HEK293 (cell line): ENCODE measurements at regions not wholly inside any gene's neighbourhood (a gene's known extent, or its start where the extent isn't known, plus 50 kb on each side); places are given as distances from the start of the nearest gene placed in this dataset.
A peak's percentile ranks its signal among the peaks of the same experiment; 100 is the strongest.

Experiments
- CTCF ChIA-PET: fragments of 350-600 bp; formaldehyde crosslinking; extraction: SDS; loops from one replicate; lab custom pipeline; 2021; ENCODE audit warnings: antibody characterized with exemption; lab: Yijun Ruan, JAX
- POLR2A ChIA-PET: fragments of 300-600 bp; formaldehyde crosslinking; extraction: SDS; loops from one replicate; lab custom pipeline; 2020; ENCODE audit warnings: antibody characterized with exemption, inconsistent platforms; lab: Yijun Ruan, JAX
- H3K27ac ChIP-seq: fragments of 200-500 bp; sonication (Bioruptor generic); 2 replicates; pipeline ENCODE4 v1.5.1; 2014; ENCODE audit warnings: low read depth, low read length, control low read depth, inconsistent platforms; ENCODE audit errors: extremely low read depth
- H3K36me3 ChIP-seq, 2 experiments: fragments of 200-500 bp in 1 of 2; sonication (Bioruptor generic) in 1 of 2; 1 replicate in 1 of 2; 2 replicates in 1 of 2; pipeline ENCODE4 v1.5.1; 2014 to 2017; ENCODE audit warnings: inconsistent platforms in 2 of 2, low read length in 2 of 2; ENCODE audit not compliant: control insufficient read depth in 2 of 2, insufficient read depth in 1 of 2
- H3K4me1 ChIP-seq: fragments of 200-500 bp; sonication (Bioruptor generic); 2 replicates; pipeline ENCODE4 v1.5.1; 2014; ENCODE audit warnings: mild to moderate bottlenecking, low read length, inconsistent platforms; ENCODE audit not compliant: control insufficient read depth, insufficient read depth
- H3K4me3 ChIP-seq: 2 replicates; pipeline ENCODE4 v1.5.1; 2011; ENCODE audit warnings: low read depth, mild to moderate bottlenecking, control low read depth, low read length, moderate library complexity
- H3K9me3 ChIP-seq: fragments of 200-500 bp; sonication (Bioruptor generic); 2 replicates; pipeline ENCODE4 v1.5.1; 2014; ENCODE audit warnings: low read depth, low read length, inconsistent platforms; ENCODE audit not compliant: control insufficient read depth, insufficient read depth
- BCL11A ChIP-seq: fragments of 450-650 bp; formaldehyde crosslinking; IDR thresholded peaks from 2 replicates; pipeline ENCODE4 v1.5.1; 2016; ENCODE audit warnings: low read depth, missing biosample characterization, missing genetic modification characterization
- HOXA7 ChIP-seq: sonication (generic); formaldehyde crosslinking; IDR thresholded peaks from 2 replicates; pipeline ENCODE4 v1.8.1; 2022; ENCODE audit warnings: missing genetic modification reagents, borderline replicate concordance
- KLF9 ChIP-seq: fragments of 450-650 bp; formaldehyde crosslinking; IDR thresholded peaks from 2 replicates; pipeline ENCODE4 v1.5.1; 2016; ENCODE audit warnings: missing biosample characterization, missing genetic modification characterization, low read depth
- SETDB1 ChIP-seq: IDR thresholded peaks from one replicate; pipeline ENCODE4 v1.6.1; 2017; ENCODE audit warnings: mild to moderate bottlenecking, low read length, moderate library complexity, mixed read lengths; ENCODE audit not compliant: insufficient read length
- SP2 ChIP-seq: fragments of 450-650 bp; formaldehyde crosslinking; IDR thresholded peaks from 2 replicates; pipeline ENCODE4 v1.5.1; 2016; ENCODE audit warnings: missing biosample characterization, missing genetic modification characterization
- SP7 ChIP-seq: fragments of 450-650 bp; formaldehyde crosslinking; IDR thresholded peaks from 2 replicates; pipeline ENCODE4 v1.5.1; 2016; ENCODE audit warnings: missing biosample characterization, missing genetic modification characterization
- ZFP3 ChIP-seq: fragments of 450-650 bp; formaldehyde crosslinking; IDR thresholded peaks from 2 replicates; pipeline ENCODE4 v1.5.1; 2016; ENCODE audit warnings: low read depth, missing biosample characterization, missing genetic modification characterization
- ZNF16 ChIP-seq: fragments of 450-650 bp; formaldehyde crosslinking; IDR thresholded peaks from 2 replicates; pipeline ENCODE4 v1.5.1; 2016; ENCODE audit warnings: low read depth, missing biosample characterization, missing genetic modification characterization
- ZNF223 ChIP-seq: fragments of 450-650 bp; formaldehyde crosslinking; IDR thresholded peaks from 2 replicates; pipeline ENCODE4 v1.5.1; 2016; ENCODE audit warnings: missing biosample characterization, missing genetic modification characterization
- ZNF311 ChIP-seq: fragments of 450-650 bp; formaldehyde crosslinking; IDR thresholded peaks from 2 replicates; pipeline ENCODE4 v1.5.1; 2017; ENCODE audit warnings: missing biosample characterization, missing genetic modification characterization, borderline replicate concordance
- ZNF48 ChIP-seq: fragments of 450-650 bp; formaldehyde crosslinking; IDR thresholded peaks from 2 replicates; pipeline ENCODE4 v1.5.1; 2016; ENCODE audit warnings: missing biosample characterization, missing genetic modification characterization
- ZNF514 ChIP-seq: fragments of 450-650 bp; formaldehyde crosslinking; IDR thresholded peaks from 2 replicates; pipeline ENCODE4 v1.5.1; 2016; ENCODE audit warnings: missing biosample characterization, missing genetic modification characterization
- ZNF529 ChIP-seq: fragments of 450-650 bp; formaldehyde crosslinking; IDR thresholded peaks from 2 replicates; pipeline ENCODE4 v1.5.1; 2017; ENCODE audit warnings: missing genetic modification characterization, missing biosample characterization; ENCODE audit not compliant: insufficient replicate concordance
- ZNF544 ChIP-seq: fragments of 450-650 bp; formaldehyde crosslinking; IDR thresholded peaks from 2 replicates; pipeline ENCODE4 v1.5.0; 2017; ENCODE audit warnings: missing biosample characterization, missing genetic modification characterization
- ZNF596 ChIP-seq: fragments of 450-650 bp; IDR thresholded peaks from 2 replicates; pipeline ENCODE4 v1.5.0; 2018; ENCODE audit warnings: missing biosample characterization, mild to moderate bottlenecking, missing genetic modification characterization, moderate library complexity
- ZNF621 ChIP-seq: fragments of 450-650 bp; formaldehyde crosslinking; IDR thresholded peaks from 2 replicates; pipeline ENCODE4 v1.5.1; 2017; ENCODE audit warnings: missing biosample characterization, missing genetic modification characterization
- ZNF629 ChIP-seq: fragments of 450-650 bp; formaldehyde crosslinking; IDR thresholded peaks from 2 replicates; pipeline ENCODE4 v1.5.1; 2017; ENCODE audit warnings: missing biosample characterization, missing genetic modification characterization
- ZNF670 ChIP-seq: fragments of 450-650 bp; formaldehyde crosslinking; IDR thresholded peaks from 2 replicates; pipeline ENCODE4 v1.5.1; 2016; ENCODE audit warnings: missing biosample characterization, missing genetic modification characterization, low read depth
- ZNF776 ChIP-seq: fragments of 450-650 bp; formaldehyde crosslinking; IDR thresholded peaks from 2 replicates; pipeline ENCODE4 v1.5.0; 2017; ENCODE audit warnings: missing biosample characterization, missing genetic modification characterization, borderline replicate concordance
- TF ChIP-seq, protein P1 (sequence below): fragments of 450-650 bp; formaldehyde crosslinking; IDR thresholded peaks from 2 replicates; pipeline ENCODE4 v1.5.1; 2016; ENCODE audit warnings: missing biosample characterization, missing genetic modification characterization
- TF ChIP-seq, protein P2 (sequence below): fragments of 450-650 bp; formaldehyde crosslinking; IDR thresholded peaks from 2 replicates; pipeline ENCODE4 v1.5.1; 2017; ENCODE audit warnings: missing biosample characterization, mild to moderate bottlenecking, missing genetic modification characterization, moderate library complexity
- TF ChIP-seq, protein P3 (sequence below): fragments of 450-650 bp; formaldehyde crosslinking; IDR thresholded peaks from 2 replicates; pipeline ENCODE4; 2016; ENCODE audit warnings: missing biosample characterization, missing genetic modification characterization
- TF ChIP-seq, protein P4 (sequence below): fragments of 450-650 bp; formaldehyde crosslinking; IDR thresholded peaks from 2 replicates; pipeline ENCODE4 v1.5.1; 2016; ENCODE audit warnings: missing biosample characterization, missing genetic modification characterization
- TF ChIP-seq, protein P5 (sequence below): fragments of 450-650 bp; IDR thresholded peaks from 2 replicates; pipeline ENCODE4 v1.5.1; 2018; ENCODE audit warnings: missing biosample characterization, mild to moderate bottlenecking, missing genetic modification characterization

DNA sequence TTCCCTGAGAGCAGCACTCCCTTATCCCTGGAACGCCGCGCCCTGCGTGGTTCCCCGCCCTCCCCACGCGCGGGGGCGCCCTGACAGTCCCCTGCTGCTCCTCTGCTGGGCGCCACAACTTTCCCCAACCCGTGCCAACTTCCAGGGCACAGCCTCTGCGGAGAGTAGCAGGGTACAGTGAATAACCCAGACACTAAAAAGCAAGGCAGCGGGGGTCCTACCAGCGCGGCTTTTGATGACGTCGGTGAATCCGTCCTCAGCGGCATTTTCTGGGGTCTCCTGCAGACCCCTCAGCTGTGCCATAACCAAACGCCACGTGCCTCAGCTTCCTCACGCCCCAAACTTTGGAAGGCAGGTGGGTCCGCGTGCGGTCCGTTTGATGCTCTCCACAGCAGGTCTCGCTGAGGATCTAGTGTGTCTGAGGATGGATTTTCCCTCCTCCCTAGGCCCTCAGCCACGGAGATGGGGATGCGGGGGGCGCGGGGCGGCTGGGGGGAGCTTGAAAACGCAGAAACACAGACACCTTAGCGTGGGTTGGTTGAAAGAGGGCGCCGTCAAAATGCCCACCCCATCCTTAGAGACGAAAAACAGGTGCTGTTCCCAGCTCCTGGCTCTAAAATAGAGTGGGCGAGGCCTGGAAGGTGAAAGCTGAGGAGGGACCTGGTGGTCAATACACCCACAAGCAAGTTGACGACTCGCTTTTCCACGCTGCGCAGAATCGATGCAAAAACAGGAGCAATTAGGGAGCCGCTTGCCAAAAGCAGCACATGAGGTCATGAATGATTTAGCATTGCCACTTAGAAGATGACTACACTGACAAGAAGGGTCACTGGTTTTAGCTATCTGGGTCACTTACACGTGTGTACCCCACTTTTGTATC, 405.6 kb downstream of the FAM47A start (continued):
- no peak for TF ChIP-seq SP7 (tag by site-specific recombination)
- TF ChIP-seq, protein P1, sequence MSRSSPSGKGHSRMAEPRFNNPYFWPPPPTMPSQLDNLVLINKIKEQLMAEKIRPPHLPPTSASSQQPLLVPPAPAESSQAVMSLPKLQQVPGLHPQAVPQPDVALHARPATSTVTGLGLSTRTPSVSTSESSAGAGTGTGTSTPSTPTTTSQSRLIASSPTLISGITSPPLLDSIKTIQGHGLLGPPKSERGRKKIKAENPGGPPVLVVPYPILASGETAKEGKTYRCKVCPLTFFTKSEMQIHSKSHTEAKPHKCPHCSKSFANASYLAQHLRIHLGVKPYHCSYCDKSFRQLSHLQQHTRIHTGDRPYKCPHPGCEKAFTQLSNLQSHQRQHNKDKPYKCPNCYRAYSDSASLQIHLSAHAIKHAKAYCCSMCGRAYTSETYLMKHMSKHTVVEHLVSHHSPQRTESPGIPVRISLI (tag by site-specific recombination): no peak
- TF ChIP-seq BCL11A (tag by site-specific recombination): no peak
- no peak for TF ChIP-seq HOXA7
- TF ChIP-seq ZNF48 (tag by site-specific recombination): no peak
- no peak for TF ChIP-seq ZNF621

DNA sequence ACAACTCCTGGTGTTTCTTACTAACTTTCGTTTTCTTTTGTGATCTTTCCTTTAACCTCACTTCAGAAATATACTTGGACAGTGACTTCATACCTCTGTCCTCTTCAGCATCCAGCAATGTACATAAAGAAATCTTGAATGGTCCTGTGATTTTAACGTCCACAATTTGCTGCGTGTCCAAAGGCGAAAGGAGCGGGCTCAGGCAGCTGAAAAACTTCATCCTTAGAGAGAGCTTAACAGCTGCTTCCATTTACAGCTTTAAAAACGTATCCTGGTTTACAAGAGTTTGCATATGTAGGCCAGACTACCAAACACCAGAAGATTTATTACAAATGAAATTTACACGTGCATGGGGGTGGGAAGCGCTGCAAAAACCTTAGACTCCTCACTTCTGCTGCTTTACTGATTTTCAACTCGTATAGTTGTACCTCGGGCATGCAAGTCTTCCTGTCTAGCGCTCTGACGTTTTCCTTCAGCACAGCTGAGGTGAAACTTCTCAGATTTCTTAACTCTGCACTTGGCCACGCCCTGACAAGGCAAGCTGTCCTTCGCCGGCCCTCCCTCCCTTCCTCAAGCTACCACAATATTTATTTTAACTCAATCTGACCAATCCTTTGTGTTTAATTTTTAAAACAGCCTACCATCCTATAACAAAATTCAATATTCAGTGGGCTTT, 406.4 kb downstream of the FAM47A start:
- H3K9me3 ChIP-seq: no peaks in the 10 kb centered on the region
- CTCF ChIA-PET: no interaction called here
- H3K4me1 ChIP-seq: no peaks in the 10 kb centered on the region
- peak overlapping the region; percentile 11; the same call in 1 of the 2 replicates for H3K4me3 ChIP-seq
- no peak for TF ChIP-seq ZNF223 (tag by site-specific recombination)
- TF ChIP-seq ZNF514: no peak
- TF ChIP-seq ZFP3 (tag by site-specific recombination): no peak
- TF ChIP-seq, protein P2, sequence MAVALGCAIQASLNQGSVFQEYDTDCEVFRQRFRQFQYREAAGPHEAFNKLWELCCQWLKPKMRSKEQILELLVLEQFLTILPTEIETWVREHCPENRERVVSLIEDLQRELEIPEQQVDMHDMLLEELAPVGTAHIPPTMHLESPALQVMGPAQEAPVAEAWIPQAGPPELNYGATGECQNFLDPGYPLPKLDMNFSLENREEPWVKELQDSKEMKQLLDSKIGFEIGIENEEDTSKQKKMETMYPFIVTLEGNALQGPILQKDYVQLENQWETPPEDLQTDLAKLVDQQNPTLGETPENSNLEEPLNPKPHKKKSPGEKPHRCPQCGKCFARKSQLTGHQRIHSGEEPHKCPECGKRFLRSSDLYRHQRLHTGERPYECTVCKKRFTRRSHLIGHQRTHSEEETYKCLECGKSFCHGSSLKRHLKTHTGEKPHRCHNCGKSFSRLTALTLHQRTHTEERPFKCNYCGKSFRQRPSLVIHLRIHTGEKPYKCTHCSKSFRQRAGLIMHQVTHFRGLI (tag by site-specific recombination): no peak
- no peak for TF ChIP-seq ZNF776 (tag by site-specific recombination)
- no peak for TF ChIP-seq ZNF629 (tag by site-specific recombination)
- TF ChIP-seq, protein P3, sequence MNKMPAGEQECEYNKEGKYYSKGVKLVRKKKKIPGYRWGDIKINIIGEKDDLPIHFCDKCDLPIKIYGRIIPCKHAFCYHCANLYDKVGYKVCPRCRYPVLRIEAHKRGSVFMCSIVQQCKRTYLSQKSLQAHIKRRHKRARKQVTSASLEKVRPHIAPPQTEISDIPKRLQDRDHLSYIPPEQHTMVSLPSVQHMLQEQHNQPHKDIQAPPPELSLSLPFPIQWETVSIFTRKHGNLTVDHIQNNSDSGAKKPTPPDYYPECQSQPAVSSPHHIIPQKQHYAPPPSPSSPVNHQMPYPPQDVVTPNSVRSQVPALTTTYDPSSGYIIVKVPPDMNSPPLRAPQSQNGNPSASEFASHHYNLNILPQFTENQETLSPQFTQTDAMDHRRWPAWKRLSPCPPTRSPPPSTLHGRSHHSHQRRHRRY: no peak
- no peaks in the 10 kb centered on the region for H3K36me3 ChIP-seq
- H3K27ac ChIP-seq: no peak overlapping the region
- POLR2A ChIA-PET: no interaction called here

DNA sequence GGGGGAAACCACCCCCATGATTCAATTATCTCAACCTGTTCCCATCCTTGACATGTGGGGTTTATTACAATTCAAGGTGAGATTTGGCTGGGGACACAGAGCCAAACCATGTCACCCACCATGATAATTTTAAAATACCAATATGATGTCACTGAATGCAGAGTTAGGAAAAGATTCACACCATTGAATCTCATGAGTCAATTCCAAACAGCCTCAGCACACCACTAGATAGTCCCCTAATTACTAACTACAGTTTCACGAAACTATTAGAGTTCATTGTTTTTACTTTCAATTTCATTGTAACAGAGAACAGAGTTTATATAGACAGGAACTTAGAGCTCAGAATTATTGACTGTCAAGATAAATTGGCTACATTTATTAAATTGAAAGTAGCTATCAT, 410.2 kb downstream of the FAM47A start:
- no peaks in the 10 kb centered on the region for H3K9me3 ChIP-seq
- CTCF ChIA-PET: no interaction called here
- H3K4me3 ChIP-seq: no peak overlapping the region
- no peaks in the 10 kb centered on the region for H3K4me1 ChIP-seq
- no peaks in the 10 kb centered on the region for H3K36me3 ChIP-seq
- no peak for TF ChIP-seq ZNF529 (tag by site-specific recombination)
- TF ChIP-seq ZNF596 (tag by site-specific recombination): no peak
- TF ChIP-seq, protein P4, sequence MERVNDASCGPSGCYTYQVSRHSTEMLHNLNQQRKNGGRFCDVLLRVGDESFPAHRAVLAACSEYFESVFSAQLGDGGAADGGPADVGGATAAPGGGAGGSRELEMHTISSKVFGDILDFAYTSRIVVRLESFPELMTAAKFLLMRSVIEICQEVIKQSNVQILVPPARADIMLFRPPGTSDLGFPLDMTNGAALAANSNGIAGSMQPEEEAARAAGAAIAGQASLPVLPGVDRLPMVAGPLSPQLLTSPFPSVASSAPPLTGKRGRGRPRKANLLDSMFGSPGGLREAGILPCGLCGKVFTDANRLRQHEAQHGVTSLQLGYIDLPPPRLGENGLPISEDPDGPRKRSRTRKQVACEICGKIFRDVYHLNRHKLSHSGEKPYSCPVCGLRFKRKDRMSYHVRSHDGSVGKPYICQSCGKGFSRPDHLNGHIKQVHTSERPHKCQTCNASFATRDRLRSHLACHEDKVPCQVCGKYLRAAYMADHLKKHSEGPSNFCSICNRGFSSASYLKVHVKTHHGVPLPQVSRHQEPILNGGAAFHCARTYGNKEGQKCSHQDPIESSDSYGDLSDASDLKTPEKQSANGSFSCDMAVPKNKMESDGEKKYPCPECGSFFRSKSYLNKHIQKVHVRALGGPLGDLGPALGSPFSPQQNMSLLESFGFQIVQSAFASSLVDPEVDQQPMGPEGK: no peak
- no peak for TF ChIP-seq ZNF544 (tag by site-specific recombination)
- no peak for TF ChIP-seq SP2 (tag by site-specific recombination)
- no peak for TF ChIP-seq ZNF311 (tag by site-specific recombination)
- no peak for TF ChIP-seq ZNF670 (tag by site-specific recombination)
- TF ChIP-seq, protein P5, sequence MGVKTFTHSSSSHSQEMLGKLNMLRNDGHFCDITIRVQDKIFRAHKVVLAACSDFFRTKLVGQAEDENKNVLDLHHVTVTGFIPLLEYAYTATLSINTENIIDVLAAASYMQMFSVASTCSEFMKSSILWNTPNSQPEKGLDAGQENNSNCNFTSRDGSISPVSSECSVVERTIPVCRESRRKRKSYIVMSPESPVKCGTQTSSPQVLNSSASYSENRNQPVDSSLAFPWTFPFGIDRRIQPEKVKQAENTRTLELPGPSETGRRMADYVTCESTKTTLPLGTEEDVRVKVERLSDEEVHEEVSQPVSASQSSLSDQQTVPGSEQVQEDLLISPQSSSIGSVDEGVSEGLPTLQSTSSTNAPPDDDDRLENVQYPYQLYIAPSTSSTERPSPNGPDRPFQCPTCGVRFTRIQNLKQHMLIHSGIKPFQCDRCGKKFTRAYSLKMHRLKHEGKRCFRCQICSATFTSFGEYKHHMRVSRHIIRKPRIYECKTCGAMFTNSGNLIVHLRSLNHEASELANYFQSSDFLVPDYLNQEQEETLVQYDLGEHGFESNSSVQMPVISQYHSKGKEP: no peak
- no peak for TF ChIP-seq ZNF16 (tag by site-specific recombination)
- no peak for TF ChIP-seq HOXA7
- TF ChIP-seq SETDB1: no peak
- no peak for TF ChIP-seq KLF9 (tag by site-specific recombination)
- H3K27ac ChIP-seq: no peak overlapping the region
- POLR2A ChIA-PET: no interaction called here
